Stimulated activated CD8-positive, alpha-beta memory T cell treated with anti-CD3 and anti-CD28 coated beads, Interleukin-2, amount 100 ng/mL, for 48 hours (primary cell): ENCODE measurements at regions not wholly inside any gene's neighbourhood (a gene's known extent, or its start where the extent isn't known, plus 50 kb on each side); places are given as distances from the start of the nearest gene placed in this dataset.
"Not testable (repeated sequence)": the region's sequence is repeated elsewhere in the genome, so short reads cannot be mapped to it uniquely, and the experiment has no call there.

Experiments used
- DNase-seq, 2 donors: peaks; one replicate each; pipeline ENCODE4 v3.0.0-alpha.2; 2020; ENCODE audit warnings: low read depth in 2 of 2

- no peak for DNase-seq
Observed at GRCh38 chr20:19834287-19834686, 76.2 kb downstream of the RIN2 start.

DNA sequence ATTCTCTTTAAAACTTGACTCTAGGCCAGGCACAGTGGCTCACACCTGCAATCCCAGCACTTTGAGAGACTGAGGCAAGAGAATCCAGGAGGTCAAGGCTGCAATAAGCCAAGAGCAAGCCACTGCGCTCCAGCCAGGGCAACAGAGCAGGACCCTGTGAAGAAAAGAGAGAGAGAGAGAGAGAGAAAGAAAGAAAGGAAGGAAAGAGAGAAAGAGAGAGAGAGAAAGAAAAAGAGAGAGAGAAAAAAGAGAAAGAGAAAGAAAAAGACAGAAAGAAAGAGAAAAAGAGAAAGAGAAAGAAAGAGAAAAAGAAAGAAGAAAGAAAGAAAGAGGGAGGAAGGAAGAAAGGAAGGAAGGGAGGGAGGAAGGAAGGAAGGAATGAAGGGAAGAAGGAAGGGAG, 76.7 kb downstream of the RIN2 start:
- no peak for DNase-seq

GRCh38 chr20:19835533-19836222, 77.6 kb downstream of the RIN2 start:
- DNase-seq = no peak

GRCh38 chr20:19838468-19838867, 80.4 kb downstream of the RIN2 start:
- no peak for DNase-seq

DNA sequence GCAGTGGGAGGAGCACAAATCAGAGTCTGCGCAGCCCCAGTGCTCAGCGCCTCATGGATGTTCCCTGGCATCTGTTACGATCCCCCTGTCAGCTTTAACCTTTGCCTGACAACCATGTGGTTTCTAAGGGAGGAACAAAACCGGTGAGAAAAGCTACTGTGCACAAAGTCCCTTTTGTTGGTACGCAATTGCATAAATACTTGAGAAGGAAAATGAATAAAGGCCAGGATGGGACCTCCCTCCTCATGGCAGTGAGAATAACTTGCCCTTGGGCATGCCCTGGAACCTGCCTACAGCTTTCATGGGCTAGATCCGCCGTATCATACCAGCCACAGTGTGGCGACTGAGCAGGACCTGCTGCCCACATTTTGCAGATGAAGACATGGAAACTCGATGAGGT, 81.0 kb downstream of the RIN2 start:
- DNase-seq = no peak

DNA sequence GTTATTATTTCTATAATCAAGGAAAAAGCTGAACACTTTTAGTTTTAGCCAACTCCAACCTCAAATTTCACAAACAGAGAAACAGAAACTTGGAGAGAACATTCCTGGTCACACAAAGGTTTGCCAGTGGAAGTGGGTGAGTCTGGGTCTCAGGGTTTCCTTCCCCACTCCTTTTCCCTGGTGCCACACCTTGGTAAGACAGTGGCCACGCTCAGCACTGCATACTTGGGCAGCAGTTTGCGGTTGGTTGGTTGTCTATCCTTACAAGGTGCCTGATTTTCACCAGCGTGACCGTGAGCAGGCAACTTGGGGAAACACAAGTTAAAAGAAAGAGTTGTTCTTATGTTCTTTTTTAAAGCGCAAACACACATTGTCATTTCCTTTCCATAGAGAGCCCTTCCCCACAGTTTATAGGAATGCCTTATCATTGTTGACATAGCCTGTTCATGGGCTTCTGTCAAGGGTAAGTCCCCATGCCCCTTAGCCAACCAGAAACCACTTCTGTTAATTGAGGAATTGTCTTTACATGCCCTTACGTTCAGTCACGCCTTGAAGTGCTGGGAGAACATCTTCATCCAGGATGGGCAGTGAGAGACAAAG, 82.2 kb downstream of the RIN2 start:
- DNase-seq = no peak

- no peak for DNase-seq
Observed at GRCh38 chr20:19841740-19842139, 83.7 kb downstream of the RIN2 start.

- not testable (repeated sequence) for DNase-seq
Observed at GRCh38 chr20:19844850-19845249, 86.8 kb downstream of the RIN2 start.

- DNase-seq = no peak
Observed at GRCh38 chr20:19847383-19847782, 89.3 kb downstream of the RIN2 start.

DNA sequence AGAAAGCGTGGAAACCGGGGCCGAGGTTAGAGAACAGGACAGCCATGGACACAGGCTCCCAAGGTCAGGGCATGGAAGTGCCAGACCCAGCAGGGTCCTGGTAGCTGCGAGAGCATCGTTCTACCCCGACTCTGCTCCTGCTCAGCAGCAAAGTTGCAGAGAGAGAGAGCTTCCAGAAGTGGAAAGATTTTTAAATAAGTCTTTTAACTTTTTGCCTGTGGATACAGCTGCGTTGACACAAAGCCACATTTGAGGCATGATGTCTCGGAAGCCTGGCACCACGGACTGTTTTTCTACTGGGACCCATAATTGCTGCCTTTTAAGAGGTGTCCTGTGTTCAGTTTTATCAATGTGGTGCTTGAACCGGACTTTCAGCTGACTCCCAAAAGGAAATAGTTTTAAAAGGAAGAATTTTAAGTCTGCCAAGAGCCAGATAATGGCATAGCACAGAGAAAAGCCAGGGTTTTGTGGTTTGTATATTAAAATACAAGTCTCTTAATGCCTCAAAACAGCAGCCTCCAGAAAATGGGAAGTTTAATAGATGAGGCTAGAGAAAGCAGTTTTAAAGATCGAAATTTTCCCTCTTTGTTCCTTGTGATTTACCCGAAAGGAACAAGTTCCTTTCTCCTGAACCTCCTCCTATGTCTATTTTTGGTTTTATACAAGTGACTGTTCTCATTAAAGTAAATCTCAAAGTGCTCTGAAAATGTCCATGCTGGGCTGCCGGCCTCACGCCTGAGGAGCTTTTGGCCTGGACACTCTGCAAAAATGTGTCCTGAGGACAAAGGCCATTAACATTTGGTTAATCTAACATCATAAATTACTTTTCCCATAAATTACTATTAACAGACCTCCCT, 91.5 kb downstream of the RIN2 start:
- DNase-seq = no peak

DNA sequence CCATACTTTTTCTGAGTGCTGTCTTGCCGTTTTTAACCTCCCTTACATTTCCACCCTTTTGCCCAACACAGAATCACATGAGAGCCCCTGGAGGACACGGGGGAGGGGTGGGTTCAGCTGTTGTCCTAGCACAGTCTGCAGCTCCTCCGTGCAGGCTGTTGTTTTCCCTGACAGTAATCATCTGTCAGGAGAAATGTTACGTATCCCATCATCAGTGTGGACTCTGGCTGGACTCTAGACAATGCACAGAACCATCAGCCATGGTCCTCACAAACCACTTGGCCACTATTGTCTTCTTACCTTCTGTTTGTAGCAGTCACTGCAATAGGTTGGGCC, 92.1 kb downstream of the RIN2 start:
- DNase-seq = no peak

- DNase-seq = no peak
Observed at GRCh38 chr20:19851861-19852260, 93.8 kb downstream of the RIN2 start.

DNA sequence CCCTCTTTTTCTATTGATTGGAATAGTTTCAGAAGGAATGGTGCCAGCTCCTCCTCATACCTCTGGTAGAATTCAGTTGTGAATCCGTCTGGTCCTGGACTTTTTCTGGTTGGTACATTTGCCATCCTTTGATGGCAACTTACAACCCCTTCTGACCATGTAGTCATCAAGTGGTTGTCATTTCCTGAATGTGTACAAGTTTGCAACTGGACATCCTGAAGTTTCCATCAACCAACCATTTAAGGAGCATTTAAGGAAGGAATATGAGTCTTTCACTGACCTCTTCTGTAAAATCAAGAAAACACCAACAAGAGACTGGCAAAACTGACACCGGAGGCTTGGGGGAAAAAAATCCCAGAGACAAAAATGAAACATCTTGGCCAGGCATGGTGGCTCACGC, 97.4 kb downstream of the RIN2 start:
- no peak for DNase-seq

DNA sequence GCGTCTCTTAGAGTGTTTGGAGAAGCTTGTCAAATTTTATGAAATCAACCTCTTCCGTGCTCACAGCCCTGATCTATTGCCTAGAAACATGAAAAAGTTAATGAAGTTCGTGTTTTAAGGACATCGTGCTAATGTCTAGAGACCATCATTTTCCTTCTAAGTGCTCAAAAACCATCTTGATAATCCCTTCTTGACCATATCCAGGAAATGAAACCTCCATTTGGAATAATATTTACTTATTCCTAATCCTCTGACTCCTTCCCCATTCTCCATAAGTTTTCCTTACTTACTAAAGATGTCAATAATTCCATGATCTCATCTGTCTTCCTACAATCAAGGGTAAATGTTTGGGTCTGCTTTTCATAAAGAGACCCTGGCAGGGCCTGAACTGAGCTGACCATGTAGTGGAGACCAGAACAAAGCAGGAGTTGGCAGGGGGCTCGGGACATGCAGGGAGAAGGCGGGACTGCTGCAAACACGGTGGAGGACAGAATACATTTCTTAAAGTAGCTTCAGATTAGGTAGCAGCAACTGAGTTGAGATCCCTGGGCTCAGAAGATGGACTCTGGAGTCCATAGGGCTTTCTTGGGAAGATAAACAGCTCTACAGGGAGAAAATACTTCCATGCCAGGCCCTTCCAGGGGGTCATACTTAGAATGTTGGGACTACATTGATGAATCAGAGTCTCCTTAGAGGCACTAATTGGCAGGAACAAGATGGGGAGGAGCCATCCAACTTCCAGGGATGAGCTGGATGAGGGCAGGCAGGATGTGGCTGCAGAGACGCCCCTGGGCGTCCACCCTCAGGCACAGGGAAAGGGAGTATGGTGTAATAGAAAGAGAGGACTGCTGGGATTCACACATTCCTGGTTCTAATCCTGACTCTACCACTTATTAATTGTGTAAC, 100.7 kb downstream of the RIN2 start:
- no peak for DNase-seq

DNA sequence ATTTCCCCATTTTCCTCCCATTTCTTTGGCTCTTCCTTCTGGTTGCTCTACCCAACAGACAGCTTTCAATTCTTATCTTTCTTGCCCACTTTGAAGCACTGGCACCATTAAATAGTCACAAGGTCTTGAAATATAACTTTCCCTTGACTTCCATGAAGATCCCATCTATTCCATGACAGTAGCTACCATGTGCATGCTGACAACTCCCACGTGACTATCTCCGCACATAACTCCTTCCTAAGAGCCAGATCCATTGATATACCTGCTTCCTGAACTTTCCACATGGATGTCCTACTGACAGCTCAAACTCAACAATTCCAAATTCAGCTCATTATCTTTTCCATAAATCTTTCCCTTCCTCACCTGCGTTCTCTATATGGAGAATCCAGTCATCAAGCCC, 101.4 kb downstream of the RIN2 start:
- DNase-seq = no peak

DNA sequence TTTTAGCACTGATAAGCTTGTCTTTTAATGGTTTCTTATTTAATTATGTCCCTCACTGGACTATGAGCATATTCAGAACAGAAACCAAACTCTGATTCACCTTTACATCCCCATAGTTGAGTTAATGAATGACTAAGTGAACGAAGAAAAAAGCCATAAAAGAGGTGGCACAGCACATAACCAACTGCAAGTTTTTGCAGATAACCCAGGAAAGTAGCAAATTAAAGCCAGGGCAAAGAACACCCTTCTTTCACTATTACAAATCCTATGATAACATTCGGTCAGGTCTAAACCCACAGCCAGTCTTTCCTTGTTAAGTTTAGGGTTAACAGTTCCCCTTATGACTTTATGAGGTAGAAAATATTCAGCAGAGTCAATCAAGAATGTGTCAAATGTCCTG, 102.7 kb downstream of the RIN2 start:
- DNase-seq = no peak

DNA sequence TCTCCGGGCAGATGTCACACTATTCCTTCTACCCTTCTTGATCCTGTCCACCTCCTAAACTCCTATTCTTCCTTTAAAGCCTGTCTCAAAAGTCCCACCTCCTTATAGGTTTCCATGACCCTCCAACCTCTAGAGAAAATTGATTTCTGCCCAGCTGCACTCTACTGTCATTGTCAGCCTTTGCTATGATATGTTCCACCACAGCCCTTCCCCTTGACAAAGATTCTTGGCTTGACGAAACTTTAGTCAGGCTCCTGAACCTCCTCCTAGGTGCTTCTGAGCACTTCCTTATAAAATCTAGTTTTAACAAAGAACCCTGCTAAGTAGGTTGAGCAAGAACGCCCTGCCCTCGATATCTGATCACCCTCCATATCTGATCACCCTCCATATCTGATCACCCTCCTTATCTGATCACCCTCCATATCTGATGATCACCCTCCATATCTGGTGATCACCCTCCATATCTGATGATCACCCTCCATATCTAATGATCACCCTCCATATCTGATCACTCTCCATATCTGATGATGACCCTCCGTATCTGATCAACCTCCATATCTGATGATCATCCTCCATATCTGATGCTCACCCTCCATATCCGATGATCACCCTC, 103.2 kb downstream of the RIN2 start:
- no peak for DNase-seq

GRCh38 chr20:19864130-19864529, 106.1 kb downstream of the RIN2 start:
- DNase-seq = no peak

DNA sequence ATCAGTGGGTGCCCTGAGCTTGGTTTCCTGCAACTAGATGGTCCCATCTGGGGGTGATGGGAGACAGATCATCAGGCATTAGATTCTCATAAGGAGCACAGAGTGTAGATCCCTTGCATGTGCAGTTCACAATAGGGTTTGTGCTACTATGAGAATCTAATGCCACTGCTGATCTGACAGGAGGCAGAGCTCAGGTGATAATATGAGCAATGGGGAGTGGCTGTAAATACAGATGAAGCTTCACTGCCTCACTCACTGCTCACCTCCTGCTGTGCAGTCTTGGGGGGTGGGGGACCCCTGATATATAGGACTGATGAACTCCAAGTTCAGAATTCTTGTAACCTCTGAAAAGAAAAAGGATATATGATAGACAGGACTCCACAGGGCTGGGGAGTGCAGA, 108.0 kb downstream of the RIN2 start:
- no peak for DNase-seq

DNA sequence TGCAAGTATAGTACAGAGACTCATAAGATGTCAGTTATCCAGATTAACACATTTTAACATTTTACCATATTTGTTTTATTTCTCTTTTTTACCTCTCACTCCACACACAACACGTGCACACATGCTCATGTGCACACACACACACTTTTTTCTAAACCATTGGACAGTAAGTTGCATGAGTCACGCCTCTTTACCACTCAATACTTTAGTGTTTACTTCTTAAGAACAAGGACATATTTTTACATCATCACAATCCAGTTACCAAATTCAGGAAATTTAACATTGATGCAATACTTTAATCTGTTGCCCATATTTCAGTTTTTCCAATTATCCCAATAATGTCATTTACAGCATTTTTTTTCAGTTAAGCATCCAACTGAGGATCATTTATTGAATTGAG, 109.0 kb downstream of the RIN2 start:
- DNase-seq = no peak

GRCh38 chr20:19867940-19868371, 109.9 kb downstream of the RIN2 start:
- DNase-seq = no peak

DNA sequence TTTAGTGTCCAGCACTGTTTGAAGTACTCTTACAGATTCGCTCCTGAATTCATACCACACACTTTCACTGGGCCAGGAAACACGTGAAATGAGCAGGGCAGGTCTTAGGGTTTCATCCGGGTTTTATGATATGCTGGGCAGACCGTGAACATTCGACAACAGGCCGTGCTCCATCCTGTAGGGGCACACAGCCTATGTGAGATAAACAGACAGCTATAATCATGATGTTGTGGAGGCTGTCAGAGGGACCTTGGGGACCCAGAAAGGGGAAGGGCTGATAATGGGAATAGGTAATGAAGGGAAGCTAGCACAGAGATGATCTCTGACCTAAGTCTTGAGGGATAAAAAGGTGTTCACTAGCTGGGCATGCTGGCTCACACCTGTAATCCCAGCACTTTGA, 110.4 kb downstream of the RIN2 start:
- DNase-seq = no peak
